ENCODE measurements at regions not wholly inside any gene's neighbourhood (a gene's known extent, or its start where the extent isn't known, plus 50 kb on each side); places are given as distances from the start of the nearest gene placed in this dataset.

GRCh38 chr16:86203557-86204275 lies 304.8 kb downstream of the IRF8 start:
- DNase-seq, result no peak

GRCh38 chr16:86205521-86206245 lies 304.6 kb upstream of the FOXF1 start:
- no peak for DNase-seq

- no peak for DNase-seq
These were observed 303.0 kb upstream of the FOXF1 start for GRCh38 chr16:86207350-86207749.

- no peak for DNase-seq
These were observed 301.1 kb upstream of the FOXF1 start for GRCh38 chr16:86209202-86209601.

- no peak for DNase-seq
These were observed 299.7 kb upstream of the FOXF1 start for GRCh38 chr16:86210403-86211193.

- no peak for DNase-seq
These were observed 299.1 kb upstream of the FOXF1 start for GRCh38 chr16:86211265-86211664.

GRCh38 chr16:86211800-86212199 lies 298.5 kb upstream of the FOXF1 start:
- DNase-seq, result no peak

- no peak for DNase-seq
These were observed 297.5 kb upstream of the FOXF1 start for GRCh38 chr16:86212706-86213436.

- DNase-seq, result no peak
These were observed 296.7 kb upstream of the FOXF1 start for GRCh38 chr16:86213437-86214205.

GRCh38 chr16:86214326-86215232 lies 295.7 kb upstream of the FOXF1 start:
- DNase-seq, result no peak

- no peak for DNase-seq
These were observed 294.9 kb upstream of the FOXF1 start for GRCh38 chr16:86215233-86215978.

- DNase-seq, result no peak
These were observed 294.2 kb upstream of the FOXF1 start for GRCh38 chr16:86215979-86216585.

GRCh38 chr16:86216591-86216990 lies 293.7 kb upstream of the FOXF1 start:
- no peak for DNase-seq

- DNase-seq, result no peak
These were observed 293.1 kb upstream of the FOXF1 start for GRCh38 chr16:86217001-86217890.

- DNase-seq, result no peak
These were observed 292.4 kb upstream of the FOXF1 start for GRCh38 chr16:86217891-86218270.

- DNase-seq, result no peak
These were observed 291.7 kb upstream of the FOXF1 start for GRCh38 chr16:86218479-86219170.

GRCh38 chr16:86219655-86220445 lies 290.5 kb upstream of the FOXF1 start:
- DNase-seq, result no peak
